Anterior cingulate cortex (tissue), 58 donors: ENCODE measurements at regions not wholly inside any gene's neighbourhood (a gene's known extent, or its start where the extent isn't known, plus 50 kb on each side); places are given as distances from the start of the nearest gene placed in this dataset.

Source experiments
- DNase-seq, 58 donors: peaks; one replicate each; lab custom pipeline; 2025; lab: John Stamatoyannopoulos, UW

DNA sequence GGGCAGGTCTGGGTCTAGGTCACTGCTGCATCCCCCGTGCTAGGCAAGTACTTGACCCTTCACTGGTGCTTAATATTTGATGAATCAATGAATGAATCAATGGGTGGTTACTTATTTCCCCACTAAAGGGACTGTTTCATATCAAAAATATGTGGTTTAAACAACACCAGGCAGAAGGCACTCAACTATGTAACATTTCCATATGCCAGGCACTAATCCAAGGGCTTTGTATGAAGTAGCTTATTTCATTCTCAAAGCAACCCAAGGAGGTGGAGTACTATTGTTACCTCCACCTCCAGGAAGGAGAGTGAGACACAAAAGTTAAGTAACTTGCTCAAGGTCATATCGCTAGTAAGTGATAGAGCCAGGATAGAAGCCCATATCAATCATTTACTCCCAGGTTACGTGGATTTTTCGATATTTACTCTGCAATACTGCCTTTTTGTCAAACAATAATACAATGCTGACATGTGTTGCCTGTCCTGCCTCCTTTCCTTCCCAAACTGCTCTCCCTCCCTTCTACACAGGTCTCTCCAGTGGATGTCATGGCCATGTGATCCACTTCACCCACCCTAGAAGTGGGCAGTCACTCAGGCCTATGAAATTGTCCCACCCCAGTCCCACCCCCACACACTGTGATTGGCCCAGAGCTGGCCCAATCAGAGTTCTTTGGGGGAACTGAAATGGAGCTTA is 142.8 kb downstream of the ETS2 start:
- DNase-seq: no peak

DNA sequence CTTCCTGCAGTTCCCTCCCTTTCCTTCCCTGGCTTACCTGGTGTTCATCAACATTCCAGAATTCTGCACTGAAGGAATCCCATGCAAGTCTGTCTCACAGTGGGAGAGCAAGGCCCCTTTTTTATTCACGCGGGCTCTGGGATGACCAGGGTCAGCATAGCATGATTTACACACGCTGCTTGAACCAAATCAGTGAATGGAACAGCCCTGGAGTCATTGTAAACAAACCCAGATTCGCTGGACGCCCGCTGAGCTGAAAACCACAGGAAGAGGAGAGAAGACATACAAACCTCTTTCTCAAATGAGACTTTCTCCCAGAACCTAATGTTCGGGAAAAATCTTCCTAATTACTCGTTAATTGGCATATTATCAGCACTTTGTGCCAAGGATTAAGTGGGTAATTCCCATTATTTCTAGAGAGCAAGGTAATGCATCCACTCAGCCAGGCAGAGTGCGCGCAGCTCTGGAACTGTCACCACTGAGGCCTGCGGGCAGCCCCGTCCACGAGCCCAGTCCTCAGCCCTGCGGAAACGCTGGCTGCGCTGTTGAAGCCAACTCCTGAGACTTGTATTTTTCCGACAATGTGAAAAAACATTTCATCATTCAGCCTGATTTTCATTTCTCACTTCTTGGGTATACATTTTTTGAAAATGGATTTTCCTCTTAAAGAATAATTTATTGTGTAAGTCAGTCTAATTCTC is 140.0 kb downstream of the ETS2 start:
- no peak for DNase-seq

- DNase-seq: no peak
These were observed 139.2 kb downstream of the ETS2 start for GRCh38 chr21:38944903-38945302.

GRCh38 chr21:38944402-38944801 is 138.7 kb downstream of the ETS2 start:
- DNase-seq: no peak

DNA sequence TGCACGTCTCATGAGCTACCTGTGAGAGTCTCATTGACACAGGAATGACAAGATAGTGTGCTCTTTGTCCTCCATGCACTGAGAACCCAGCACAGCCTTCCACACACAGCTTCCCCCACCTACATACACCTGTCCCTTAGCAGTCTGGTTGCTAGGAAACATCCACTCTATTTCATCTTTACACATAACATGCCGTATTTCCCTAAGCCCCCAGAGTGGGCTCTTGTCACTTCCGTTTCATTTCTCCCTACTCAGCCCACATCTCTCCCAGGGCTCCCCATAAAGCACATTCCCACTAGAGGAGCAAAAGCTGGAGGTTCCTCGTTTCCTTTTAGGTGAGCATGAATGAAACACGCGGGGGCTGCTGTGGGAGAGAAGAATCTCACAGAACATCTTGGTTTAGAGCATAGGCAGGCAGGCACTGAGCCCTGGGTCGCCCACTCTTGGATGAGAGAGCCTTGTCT is 137.1 kb downstream of the ETS2 start:
- peak in 30 of 58 donors; percentile 8 to 64 (median 37) for DNase-seq

GRCh38 chr21:38938769-38939168 is 133.0 kb downstream of the ETS2 start:
- DNase-seq: no peak

DNA sequence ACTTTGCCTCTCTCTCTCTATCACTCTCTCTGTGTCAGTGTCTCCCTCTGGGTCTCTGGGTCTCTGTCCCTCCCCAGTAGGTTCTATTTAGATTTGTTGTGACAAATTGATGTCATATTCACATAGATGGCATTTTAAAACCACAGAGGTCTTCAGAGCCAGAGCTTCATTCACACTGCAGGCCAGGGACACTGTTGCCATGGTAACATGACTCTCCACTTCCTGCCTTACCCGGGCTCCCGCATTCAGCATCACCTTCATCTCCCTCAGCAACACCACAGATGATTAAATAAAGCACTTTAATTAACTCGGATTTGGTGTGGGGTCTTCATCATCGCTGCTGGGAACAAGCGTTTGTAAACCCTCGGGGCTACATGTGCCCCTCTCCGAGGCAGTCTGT is 132.6 kb downstream of the ETS2 start:
- peak in 14 of 58 donors; percentile 5 to 40 (median 14) for DNase-seq

GRCh38 chr21:38937844-38938243 is 132.1 kb downstream of the ETS2 start:
- DNase-seq: peak in 13 of 58 donors; percentile 4 to 52 (median 12)

DNA sequence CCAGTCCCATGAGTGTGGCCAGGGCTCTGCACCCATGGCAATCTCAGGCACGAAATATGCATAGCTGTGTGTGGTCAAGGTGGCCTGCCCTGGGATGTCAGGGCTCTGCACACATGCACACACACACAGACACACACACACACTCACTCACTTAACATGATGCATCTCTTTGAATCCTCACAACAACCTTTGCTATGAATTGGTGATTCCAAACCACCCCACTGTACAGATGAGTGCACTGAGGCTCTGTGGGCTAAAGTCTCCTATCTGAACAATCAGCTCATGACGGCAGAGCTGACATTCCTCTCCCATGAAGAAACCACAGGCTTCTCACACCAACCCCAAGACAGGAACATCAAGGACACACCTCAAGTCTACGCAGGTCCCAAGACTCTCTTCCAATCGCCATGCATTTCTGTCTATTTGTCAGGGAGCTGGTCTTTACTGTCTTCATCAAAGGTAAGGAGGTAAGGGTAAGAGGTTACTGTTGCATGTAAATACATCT is 131.6 kb downstream of the ETS2 start:
- no peak for DNase-seq

- no peak for DNase-seq
These were observed 130.5 kb downstream of the ETS2 start for GRCh38 chr21:38936240-38936639.

- no peak for DNase-seq
These were observed 128.0 kb downstream of the ETS2 start for GRCh38 chr21:38933731-38934130.

- DNase-seq: no peak
These were observed 125.6 kb downstream of the ETS2 start for GRCh38 chr21:38931291-38931690.

DNA sequence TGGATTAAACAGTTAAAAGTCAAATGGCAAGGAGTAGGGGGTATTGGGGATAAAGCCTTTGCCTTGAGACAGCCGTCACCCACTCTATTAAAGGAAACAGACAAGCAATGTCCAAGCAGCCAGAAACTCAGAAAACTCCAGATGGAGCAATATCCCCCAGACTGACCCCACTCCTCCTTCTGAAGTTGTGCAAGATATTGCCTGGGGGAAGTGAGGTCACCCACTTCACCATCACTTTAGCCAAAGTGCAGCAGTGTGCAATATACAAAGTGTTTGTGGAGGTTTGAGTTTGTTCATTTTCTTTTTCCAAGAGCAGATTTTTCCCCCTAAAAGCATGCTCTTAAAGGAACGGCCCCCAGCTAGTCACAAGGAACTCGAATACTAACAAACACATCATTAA is 125.1 kb downstream of the ETS2 start:
- peak in 3 of 58 donors; percentile 6 to 22 (median 8) for DNase-seq

DNA sequence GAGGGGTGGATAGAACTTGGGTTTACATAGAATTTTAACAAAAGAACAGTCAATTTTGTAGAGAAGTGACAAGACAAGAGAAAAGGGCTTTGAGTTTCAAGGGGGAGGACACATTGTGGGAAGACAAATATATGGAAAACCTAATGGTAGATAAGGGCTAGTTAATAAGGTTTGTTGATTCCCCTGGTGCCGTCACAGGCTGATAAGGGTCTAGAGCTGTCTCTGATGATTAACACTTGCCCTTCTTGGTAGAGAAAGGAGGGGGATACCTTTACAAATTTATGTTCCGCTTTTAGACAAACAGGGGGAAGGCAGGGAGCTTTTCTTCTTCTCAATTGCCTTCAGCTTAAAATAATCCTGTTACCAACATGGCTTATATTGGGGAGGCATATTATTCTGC is 124.3 kb downstream of the ETS2 start:
- DNase-seq: no peak

DNA sequence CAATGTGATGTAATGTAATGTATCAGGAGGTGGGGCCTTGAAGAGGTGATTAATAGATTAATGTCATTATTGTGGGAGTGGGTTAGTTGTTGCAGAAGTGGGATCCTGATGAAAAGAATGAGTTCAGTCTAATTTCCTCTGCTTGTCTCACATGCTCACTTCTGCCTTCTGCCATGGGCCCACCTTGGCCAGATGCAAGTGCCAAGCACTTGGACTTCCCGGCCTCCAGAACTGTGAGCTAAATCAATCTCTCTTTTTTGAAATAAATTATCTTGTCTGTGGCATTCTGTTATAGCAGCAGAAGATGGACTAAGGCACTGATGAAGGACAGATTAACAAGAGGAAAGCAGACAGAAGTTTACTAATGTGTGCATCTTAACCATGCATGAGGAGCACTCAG is 123.9 kb downstream of the ETS2 start:
- DNase-seq: no peak

- DNase-seq: no peak
These were observed 123.4 kb downstream of the ETS2 start for GRCh38 chr21:38929142-38929541.

GRCh38 chr21:38927776-38928175 is 122.0 kb downstream of the ETS2 start:
- DNase-seq: no peak

DNA sequence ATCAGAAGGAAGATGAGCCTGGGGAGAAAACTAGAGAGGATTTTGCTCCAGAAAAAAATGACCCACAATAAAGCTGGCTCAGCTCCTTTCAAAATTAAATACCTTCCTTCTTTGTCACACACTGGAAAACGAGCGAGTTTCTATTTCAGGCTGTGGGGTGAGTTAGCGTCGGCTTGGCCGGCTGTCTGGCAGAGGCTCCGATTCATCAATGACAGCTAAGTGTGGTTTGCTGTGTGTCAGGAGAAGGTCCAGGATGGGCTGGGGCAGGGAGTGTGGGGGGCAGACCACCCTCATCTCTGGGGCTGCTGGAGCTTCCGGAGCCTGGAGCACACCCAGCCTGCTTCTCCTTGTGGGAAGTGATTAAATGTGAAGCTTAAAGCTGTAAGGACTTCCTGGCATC is 120.2 kb downstream of the ETS2 start:
- peak in 19 of 58 donors; percentile 12 to 47 (median 18) for DNase-seq

GRCh38 chr21:38925478-38925877 is 119.7 kb downstream of the ETS2 start:
- no peak for DNase-seq

DNA sequence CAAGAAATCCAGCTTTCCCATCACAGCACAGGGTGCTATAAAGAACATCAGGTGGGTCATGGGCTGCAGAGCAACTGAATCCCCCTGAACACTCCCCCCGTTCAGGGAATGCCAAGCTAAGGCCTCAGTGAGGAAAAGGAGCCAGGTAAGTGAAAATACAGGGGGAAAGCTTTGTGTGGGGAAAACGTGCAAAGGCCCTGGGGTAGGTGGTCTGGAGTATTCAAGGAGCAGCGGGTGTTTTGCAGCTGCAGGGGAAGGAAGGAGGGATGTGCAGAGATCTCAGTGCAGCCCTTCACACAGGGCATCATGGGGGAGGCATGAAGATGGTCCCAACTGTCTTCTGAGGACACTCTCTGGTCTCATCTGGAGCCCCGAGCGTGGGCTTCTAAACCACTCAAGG is 119.2 kb downstream of the ETS2 start:
- no peak for DNase-seq

DNA sequence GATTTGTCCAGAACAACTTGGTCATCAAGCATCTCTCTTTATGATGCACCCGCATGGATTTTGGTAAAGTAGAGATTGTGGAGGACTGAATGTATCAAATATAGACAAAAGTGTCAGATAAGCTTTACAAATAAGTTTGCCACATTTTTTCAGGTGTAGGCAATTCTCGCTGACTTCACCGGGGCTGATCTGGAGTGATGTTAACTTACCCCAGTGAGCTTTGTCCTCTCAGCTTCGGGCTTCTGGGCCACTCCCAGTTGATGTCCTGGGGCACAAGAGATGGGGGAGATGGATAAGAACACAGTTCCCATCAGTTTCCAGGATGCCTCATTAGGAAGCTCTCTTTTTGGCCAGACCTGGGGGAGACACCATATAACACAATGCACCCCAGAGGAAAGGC is 117.7 kb downstream of the ETS2 start:
- DNase-seq: no peak
